T-helper 2 cell (primary cell): ENCODE measurements at regions not wholly inside any gene's neighbourhood (a gene's known extent, or its start where the extent isn't known, plus 50 kb on each side); places are given as distances from the start of the nearest gene placed in this dataset.

Experiments used
- DNase-seq, 5 experiments: peaks; one replicate each; pipeline versions ENCODE4 v3.0.0 to v3.0.0-alpha.2; 2012 to 2022

- no peak for DNase-seq
Measured at GRCh38 chr6:48814957-48815356, 648.1 kb downstream of the MMUT start.

DNA sequence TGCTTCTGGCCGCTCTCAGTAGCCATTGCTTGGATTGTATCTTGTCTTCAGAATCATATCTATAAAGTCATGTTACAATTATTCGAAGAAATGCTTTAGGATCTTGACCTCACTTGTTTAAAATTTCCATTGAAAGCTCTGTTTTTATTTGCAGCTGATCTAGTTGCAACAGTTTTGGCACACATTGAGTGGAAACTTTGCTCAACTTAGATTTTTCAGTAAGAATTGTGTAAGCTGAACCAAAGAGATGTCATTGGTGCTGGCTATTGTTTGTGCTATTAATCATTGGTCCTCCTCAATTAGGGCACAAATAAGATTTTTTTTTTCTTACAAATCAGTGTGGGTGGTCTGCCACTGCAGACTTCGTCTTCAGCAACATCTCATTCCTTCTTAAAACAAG lies 649.2 kb downstream of the MMUT start:
- no peak for DNase-seq

GRCh38 chr6:48809700-48810099 lies 653.4 kb downstream of the MMUT start:
- DNase-seq = no peak

GRCh38 chr6:48809245-48809644 lies 653.8 kb downstream of the MMUT start:
- no peak for DNase-seq

DNA sequence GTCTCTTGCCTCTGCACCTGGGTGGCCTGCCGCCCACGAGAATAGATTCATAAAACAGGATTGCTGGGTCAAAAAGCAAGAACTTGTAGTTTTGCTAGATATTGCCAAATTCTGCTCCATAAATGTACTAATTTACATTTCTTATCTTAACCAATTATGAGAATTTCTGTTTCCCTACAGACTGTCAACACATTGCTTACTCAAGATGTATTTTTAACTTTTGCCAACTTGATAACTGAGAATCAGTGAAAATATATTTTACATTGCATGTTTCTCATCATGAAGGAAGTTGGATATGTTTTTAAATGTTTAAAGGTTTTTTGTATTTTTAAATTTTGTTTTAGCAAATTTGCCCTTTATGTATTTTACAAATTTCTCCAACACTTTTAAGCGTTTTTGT lies 664.8 kb downstream of the MMUT start:
- no peak for DNase-seq

- no peak for DNase-seq
Measured at GRCh38 chr6:48782225-48782624, 671.2 kb upstream of the PTCHD4 start.

DNA sequence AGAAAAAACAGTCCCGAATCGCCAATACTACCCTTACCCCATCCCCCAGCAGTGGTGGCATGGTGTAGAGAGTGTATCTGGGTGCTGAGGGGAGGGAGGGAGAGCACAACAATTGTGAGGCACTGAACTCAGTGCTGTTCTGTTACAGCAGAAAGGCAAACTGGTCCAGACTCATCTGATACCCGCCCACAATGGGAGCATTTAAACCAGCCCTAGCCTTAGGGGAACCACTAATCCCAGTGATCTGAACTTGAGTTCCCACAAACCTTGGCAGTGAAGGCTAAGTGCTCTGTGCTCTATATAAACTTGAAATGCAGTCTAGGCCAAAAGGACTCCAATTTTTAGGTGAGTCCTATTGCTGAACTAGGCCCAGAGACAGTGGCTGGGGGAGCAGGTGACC lies 666.4 kb upstream of the PTCHD4 start:
- no peak for DNase-seq

- DNase-seq = no peak
Measured at GRCh38 chr6:48775157-48775556, 664.2 kb upstream of the PTCHD4 start.

- DNase-seq = no peak
Measured at GRCh38 chr6:48774276-48774675, 663.3 kb upstream of the PTCHD4 start.

DNA sequence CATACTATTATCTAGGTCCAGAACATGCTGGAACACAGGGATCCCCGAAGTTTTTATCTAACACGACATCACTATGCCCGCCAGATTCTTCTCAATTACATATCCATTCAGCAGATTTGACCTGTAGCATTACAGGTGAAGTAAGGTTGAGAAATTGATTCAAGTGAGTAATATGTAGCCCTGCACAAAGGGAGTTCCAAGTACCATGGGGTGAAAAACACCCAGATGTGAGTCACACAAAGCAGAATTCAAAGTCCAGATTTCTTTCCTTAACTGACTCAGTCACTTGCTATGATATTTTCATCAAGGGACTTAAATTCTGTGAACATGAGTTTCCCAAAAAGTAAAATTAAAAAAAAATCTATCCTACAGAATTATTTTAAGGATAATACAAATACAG lies 655.4 kb upstream of the PTCHD4 start:
- no peak for DNase-seq

DNA sequence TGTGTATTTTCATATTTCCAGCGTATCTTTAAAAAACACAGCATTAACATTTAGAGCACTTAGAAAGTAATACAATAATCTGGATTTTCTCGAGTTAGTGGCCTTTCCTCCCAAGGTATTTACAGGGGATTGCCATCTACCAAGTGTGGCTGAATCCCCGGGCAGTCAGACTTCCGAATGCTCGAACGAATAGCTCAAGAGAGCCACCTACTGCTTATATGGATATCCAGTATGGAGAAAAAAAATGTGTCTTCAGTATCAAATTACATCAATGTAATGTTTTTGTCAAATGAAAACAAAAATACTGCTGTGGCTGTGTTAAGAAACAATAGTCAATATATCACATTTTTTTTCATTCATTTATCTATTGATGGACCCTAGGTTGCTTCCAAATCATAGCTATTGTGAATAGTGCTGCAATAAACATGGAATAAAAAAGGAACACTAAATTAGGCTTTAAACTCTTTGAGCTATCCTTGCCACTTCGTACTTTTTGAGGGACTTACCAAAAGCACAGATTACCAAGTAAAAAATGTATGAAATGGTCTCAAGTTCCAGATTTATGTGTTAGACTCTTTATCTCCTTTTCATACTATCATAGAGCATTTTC lies 654.5 kb upstream of the PTCHD4 start:
- DNase-seq = peak in 1 of 5 experiments; percentile 15

- DNase-seq = no peak
Measured at GRCh38 chr6:48764286-48765044, 653.5 kb upstream of the PTCHD4 start.

- DNase-seq = no peak
Measured at GRCh38 chr6:48757661-48758060, 646.7 kb upstream of the PTCHD4 start.

DNA sequence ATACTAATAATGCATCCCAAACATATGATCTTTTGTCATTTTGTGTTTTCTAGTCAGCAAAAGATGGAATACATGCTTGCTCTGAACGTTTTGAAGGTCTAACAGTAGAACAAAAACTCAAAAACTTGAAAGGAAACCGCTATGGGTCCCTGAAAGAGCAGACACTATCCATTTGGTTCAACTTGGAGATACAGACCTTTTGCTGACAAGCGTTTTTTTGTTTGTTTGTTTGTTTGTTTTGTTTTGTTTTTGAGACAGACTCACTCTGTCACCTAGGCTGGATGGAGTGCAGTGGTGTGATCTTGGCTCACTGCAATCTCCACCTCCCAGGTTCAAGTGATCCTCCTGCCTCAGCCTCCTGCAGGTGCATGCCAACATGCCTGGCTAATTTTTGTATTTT lies 644.3 kb upstream of the PTCHD4 start:
- DNase-seq = no peak

DNA sequence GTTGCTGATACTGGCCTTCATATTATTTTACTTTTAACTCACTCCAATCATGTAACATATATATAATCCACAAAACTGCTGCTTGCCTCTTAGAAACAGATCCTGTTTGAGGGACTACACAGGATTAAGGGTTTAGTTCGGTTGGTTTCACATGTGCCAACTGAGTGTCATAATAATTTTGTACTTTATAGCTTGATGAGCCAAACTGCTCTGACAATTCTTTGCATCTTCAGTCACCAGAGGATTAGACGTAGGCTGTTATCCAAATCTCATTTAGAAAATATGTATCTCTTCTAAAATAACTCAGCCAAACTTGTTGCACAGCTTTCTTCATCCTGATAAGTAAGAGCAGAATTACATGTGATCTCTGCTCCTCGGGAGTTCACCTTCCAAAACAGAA lies 643.6 kb upstream of the PTCHD4 start:
- no peak for DNase-seq

- DNase-seq = no peak
Measured at GRCh38 chr6:48750861-48751260, 639.9 kb upstream of the PTCHD4 start.

DNA sequence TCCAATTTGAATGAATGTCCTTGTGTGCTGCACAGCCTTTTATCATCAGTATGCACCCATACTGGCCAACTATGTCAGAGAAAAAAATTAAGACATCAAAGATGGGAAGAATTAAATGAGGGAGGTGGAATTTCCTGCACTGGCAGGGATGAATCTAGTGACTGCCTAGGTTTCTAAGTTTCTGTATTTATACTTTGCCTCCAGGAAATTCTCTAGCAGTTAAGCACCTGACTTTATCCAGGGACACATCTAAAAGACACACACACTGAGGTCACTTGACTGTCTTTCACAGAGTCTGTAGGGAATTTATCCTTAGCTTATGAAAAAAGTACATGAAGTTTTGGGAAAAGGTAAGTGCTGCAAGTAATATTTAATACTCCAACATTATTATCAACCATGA lies 636.5 kb upstream of the PTCHD4 start:
- no peak for DNase-seq

DNA sequence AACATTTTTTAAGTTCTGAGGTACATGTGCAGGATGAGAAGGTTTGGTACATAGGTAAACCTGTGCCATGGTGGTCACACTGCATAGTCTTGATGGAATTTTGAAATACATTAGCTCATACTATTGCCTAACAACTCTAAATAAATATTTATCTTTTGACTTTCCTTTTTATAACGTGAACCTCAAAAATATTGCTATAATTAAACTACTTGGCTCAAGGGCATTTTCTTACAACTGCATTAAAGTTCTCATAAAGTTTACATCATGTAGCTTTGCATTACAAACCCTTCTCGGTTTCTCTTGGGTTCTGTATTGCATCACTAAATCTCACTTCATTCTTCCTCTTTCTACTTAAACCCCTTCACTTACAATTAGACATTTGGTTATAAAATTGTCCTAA lies 636.0 kb upstream of the PTCHD4 start:
- no peak for DNase-seq

GRCh38 chr6:48744948-48745347 lies 634.0 kb upstream of the PTCHD4 start:
- no peak for DNase-seq

DNA sequence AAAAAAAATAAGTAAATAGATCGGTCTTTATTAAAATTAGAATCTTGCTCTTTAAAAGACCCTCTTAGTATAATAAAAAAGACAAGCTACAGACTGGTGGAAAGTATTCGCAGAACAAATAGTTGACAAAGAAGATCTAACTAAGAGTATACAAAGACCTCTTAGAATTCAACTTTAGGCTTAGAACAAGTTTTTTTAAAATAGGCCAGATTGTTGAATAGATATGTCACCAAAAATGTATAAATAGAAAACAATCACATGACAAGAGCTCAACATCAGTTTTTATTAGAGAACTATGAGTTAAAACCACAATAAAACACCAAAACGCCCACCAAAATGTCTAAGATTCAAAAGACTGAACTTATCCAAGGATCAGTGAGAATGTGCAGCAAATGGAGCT lies 632.7 kb upstream of the PTCHD4 start:
- DNase-seq = no peak

DNA sequence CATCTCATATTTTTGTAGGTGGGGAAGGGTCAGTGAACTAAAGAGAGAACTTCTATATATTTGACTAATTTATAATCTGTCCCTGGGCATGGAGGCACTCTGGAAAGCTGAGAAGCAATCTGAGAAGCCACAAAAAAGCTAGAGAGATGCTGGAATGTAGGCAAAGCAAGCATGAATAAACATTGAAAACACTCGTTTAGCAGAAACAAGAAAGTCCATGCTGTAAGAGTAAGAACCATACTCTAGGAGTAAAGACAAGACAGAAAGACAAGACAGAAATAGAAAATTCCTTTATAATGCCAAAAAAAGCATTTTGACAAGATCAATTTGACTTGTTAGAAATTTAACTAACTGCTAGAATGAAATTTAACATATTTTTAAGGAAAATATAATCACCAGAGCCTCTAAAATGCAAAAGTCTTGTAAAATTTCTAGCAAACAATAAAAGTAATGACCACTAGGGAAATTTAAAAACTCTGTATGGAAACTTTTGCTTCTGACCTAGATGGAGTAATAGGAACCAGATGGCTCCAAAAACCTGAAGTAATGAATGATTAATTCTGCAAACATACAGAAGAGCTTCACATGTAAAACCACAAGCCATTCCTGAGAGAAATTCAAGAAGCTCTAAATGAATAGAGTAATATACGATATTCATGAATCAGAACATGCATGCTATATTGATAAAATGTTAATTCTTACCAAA lies 625.7 kb upstream of the PTCHD4 start:
- no peak for DNase-seq

- no peak for DNase-seq
Measured at GRCh38 chr6:48735846-48736245, 624.8 kb upstream of the PTCHD4 start.

DNA sequence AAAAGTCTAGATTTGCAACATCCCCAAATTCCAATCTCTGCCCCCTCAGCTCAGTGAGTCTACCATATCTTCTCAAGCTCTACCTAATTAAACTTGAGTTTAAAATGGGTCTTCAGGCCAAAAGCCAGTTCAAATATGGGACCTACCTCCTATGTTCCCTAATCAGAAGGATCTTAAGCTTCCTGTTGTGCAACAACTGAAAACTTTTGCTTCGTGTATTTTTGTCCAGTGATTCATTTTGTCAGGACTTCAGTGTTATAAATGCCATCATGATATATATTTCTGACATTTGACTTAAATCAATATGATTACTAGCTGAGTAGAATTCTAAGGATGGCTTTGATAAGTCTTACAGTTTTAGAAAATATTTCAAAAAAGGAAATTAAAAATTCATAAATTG lies 622.6 kb upstream of the PTCHD4 start:
- DNase-seq = no peak

GRCh38 chr6:48714699-48715098 lies 603.7 kb upstream of the PTCHD4 start:
- no peak for DNase-seq
